Caki2 (cell line): ENCODE measurements at regions not wholly inside any gene's neighbourhood (a gene's known extent, or its start where the extent isn't known, plus 50 kb on each side); places are given as distances from the start of the nearest gene placed in this dataset.

Experiments
- DNase-seq: peaks from one replicate; pipeline ENCODE4 v3.0.0-alpha.2; 2015; ENCODE audit warnings: low read depth
- in situ Hi-C: cut with HindIII; loops from 2 replicates; pipeline ENCODE4 v1.10.0; 2016; ENCODE audit warnings: low sequenced_read_pairs, low pct_unique_long_range_greater_than_20kb, mixed read lengths

DNA sequence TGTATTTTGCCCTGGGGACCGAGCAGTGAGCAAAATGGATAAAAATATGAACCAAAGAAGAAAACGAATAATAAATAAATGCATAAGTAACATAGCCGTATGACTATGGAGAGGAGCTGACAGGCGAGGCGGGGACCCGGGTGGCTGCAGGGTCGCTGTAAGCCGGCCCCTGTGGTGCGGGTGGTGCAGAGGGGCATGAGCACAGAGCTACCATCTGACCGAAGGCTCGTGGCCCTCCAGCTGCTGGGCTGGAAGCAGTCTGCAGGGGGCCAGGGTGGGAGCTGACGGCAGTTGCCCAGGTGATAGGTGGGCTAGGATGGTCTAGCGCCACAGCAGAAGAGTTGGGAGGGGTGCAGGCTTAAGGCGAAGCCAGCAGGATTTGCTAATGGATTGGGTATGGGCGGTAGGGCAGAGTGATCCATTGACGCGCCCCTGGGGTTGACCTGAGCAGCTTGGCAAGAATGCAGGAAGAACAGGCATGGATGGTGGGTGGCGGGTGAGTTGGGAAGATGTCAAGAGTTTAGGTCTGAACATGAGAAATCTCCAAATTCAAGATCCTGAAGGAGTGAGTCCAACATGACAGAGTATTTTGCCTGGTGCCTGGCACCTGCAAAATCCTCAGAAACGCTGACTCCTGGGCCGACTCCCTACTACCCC lies 228.0 kb downstream of the FOXL1 start:
- no peak for DNase-seq
- in situ Hi-C loops = no loop called here

DNA sequence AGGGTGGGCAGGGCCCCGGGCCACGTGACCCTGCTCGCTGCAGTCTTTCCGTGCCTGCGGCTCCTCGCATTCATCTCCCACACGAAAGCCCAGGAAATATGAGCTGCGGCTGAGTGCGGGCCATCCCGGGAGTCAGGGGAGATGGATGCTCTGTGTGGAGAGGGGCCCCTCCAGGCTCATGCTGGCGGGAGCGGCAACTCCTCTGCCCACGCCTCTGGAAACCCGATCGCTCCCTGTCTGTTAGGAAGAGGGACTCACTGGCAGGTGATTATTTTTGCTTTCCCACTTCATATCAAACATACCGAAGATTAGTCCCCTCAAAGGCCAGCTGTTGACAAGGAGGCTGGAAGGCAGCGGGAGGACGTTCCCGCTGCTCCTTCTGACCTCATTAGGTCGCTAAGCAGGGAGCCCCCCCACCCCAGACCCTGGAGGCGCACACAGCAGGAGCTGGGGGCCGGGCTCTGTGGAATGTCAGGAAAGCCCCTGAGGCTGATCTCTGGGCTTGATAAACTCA lies 228.5 kb downstream of the FOXL1 start:
- in situ Hi-C loops = no loop called here
- DNase-seq = no peak

DNA sequence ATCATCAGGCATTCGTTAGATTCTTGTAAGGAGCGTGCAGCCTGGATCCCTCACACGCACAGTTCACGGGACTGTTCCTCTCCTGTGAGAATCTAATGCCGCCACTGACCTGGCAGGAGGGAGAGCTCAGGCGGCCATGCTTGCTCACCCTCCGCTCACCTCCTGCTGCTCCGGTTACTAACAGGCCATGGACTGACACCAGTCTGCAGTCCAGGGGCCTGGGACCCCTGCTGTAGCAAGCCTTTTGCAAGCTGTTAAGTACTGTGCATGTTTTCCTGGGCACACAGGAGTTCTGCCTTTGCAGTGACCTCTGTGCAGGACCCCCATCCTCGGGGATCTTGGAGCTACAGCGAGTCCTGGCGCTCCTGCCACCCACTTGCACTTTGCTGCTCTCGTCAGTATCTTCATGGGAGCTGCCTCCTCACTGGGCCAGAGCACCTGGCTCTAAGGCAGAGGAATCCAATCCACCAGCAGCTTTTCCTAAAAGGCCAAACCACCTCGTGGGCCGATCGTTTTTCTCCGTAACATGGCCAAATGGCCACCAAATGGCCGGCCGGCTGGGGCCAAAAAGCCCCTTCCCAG lies 230.6 kb downstream of the FOXL1 start:
- in situ Hi-C loops = no loop called here
- no peak for DNase-seq

GRCh38 chr16:86809458-86809955 lies 231.2 kb downstream of the FOXL1 start:
- in situ Hi-C loops = no loop called here
- peak; percentile 82 for DNase-seq

GRCh38 chr16:86810062-86810461 lies 231.7 kb downstream of the FOXL1 start:
- in situ Hi-C loops = no loop called here
- DNase-seq = no peak

- no peak for DNase-seq
- in situ Hi-C loops = no loop called here
Measured at GRCh38 chr16:86812363-86812970, 234.1 kb downstream of the FOXL1 start.

GRCh38 chr16:86814256-86814655 lies 235.9 kb downstream of the FOXL1 start:
- in situ Hi-C loops = no loop called here
- no peak for DNase-seq

DNA sequence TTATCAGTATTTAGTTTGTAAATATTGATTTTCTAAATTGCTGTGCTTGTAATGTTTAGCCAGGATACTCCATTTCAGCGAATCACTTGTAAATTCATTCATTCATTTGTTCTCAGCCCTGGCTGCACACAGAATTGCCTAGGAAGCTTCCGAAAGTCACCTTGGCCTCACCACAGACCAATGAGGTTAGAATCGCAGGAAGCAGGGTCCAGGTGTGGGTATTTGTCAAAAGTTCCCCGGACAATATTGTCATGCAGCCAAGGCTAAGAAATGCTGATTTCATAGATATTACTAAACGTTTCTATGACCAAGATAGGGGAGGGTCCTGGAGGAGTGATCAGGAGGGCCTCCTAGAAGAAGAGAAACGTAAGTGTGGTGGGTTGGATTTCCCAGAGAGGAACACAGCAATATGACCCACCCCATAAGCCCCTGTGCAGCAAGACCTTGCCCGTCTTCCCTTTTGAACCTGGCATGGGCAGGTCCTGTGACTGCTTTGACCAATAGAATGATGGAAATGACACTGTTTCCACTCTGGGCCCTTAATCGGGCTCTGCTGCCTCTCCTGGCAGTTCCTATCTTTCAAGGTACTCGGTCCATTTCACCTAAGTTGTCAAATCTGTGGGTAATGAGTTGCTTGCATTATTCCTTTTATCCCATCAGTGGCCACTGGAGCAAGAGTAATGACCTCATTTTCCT lies 238.7 kb downstream of the FOXL1 start:
- in situ Hi-C loops = no loop called here
- DNase-seq = no peak

DNA sequence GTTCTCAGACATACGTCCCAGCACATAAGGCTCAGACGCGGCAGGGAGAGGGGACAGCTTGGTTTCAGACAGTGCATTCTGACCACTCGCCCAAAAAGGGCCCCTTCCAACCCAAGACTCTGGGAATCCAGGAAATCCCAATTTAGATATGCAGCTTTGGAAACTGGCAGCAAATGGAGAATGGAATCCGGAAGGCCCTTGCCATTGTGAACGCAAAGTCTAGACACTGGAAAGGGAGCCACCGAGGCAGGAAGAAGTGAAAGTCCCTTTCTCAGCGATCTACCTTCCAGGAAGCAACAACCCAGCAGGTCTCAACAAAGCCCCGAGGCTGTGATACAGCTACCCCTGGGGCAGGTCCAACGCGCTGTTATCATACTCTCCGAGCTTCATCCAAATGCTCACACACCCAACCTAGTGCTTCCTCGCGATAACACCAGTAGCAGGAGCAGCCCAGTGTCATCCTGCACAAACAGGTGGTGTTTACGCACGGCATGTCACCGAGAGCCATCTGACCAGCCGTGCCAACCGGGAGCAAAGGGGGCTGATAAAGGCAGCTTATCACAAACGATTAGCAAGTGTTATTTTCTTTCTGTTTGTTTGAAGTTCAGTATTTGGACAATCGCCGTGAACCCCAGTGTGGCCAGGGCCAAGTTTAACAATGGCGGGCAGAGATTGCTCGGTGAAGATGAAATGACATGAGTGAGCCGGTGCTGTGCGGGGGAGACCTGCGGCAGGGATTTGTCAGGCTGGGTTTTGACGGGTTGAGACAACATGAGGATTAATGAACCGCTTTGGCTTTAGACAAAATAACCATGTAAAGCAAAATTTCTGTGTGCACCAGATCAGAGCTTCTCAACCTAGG lies 240.6 kb downstream of the FOXL1 start:
- in situ Hi-C loops = no loop called here
- no peak for DNase-seq

- no peak for DNase-seq
- in situ Hi-C loops = no loop called here
Measured at GRCh38 chr16:86819533-86819892, 241.2 kb downstream of the FOXL1 start.

DNA sequence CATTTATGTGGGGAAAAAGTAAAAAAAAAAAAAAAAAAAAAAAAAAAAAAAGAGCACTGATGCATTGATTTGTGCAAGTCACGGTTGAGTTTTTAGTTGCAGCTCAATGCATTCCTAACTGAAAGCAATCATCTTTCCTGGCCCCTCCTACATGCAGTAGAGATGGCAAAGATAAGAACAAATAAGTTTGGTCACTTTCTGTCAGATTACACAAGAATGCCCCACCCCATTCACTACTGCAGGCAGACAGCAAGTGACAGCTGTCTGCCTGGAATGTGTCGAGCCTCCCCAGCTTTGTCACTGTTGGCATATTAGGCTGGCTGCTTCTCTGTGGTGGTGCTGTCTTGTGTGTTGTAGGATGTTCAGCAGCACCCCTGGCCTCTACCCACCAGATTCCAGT lies 243.5 kb downstream of the FOXL1 start:
- DNase-seq = peak; percentile 80
- in situ Hi-C loops = no loop called here

- DNase-seq = peak; percentile 52
- in situ Hi-C loops = no loop called here
Measured at GRCh38 chr16:86823125-86823524, 244.8 kb downstream of the FOXL1 start.

DNA sequence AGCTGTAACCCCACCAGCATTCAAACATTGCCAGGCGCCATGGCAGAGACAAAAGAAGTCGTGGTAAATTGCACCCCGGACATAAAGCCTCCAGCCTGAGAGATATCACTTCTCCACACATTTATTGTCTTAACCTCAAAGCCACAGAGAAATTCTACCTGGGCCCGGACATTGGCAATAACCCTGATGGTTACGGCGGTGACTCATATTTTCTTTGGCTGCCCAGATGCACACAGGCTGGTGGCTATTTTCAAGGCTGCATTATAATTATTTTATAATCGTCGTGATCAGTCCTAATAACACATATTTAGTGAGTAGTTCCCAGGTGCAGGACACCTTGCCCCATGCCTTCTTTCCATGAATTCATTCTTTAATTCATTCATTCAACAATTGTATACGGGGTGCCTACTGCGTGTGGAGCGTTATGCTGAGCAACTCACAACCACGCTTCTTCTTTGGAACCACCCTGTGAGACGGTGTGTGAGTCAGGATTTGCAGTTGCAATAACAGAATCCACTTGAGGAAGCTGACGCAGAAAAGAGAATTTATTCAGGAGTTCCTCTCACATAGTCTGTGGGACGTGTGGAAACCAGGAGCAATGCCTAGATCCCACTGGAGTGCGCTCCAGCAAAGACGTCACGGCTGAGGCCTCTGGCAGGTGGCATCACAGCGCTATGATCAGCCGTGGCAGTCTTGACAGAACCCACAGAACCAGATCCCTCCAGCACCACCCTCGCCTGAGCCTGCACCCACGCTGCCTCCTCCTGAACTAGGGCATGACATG lies 245.7 kb downstream of the FOXL1 start:
- in situ Hi-C loops = no loop called here

DNA sequence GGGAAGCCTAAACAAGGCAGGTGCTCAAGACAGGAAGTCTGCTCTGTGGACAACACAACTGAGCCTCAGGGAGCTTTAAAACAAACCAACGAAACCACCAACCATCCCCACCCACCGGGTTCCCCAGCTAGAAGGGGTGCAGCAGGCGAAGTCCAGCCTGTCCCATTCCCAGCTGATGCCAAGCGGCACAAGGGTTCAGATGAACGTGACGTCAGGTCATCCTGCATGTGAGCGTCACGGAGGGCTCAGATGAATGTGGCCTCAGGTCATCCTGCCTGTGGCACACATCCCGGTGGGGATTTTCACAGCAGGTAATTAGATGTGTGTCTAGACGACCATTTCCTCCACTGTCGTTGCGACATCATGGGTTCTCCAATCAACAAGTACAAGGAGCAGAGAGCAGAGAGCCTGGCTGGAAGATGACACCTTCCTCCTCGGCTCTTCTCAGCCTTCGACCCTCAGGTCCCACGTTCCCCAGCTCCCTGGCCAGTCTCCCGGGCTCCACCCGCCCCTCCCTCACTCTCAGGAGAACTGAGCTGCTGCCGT lies 246.5 kb downstream of the FOXL1 start:
- peak; percentile 75 for DNase-seq
- in situ Hi-C loops = no loop called here

More for the DNA sequence above, 245.7 kb downstream of the FOXL1 start:
- peak; percentile 90 for DNase-seq

DNA sequence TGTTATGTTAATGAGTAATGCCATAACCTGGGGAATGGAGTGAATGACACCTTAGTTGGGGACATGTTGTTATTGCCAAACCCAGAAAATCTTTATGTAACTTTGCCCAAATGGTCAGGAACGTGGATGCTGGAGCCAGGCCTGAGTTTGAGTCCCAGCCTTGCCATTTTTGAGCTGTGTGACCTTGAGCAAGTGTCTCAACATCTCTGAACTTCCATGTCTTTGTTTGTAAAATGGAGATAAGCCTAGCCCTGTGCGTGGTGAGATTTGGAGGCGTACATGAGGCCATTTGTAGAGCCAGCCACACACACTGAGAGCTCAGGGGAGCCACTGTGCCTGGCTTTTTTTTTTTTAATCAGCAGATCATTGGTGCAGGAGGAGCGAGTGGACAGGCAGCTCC lies 247.3 kb downstream of the FOXL1 start:
- in situ Hi-C loops = no loop called here

GRCh38 chr16:86826941-86827340 lies 248.6 kb downstream of the FOXL1 start:
- in situ Hi-C loops = no loop called here

More for the DNA sequence above, 247.3 kb downstream of the FOXL1 start:
- DNase-seq = no peak

GRCh38 chr16:86827521-86827920 lies 249.2 kb downstream of the FOXL1 start:
- no peak for DNase-seq

More at GRCh38 chr16:86826941-86827340, 248.6 kb downstream of the FOXL1 start:
- DNase-seq = no peak

More at GRCh38 chr16:86827521-86827920, 249.2 kb downstream of the FOXL1 start:
- in situ Hi-C loops = no loop called here
